ENCODE measurements at regions not wholly inside any gene's neighbourhood (a gene's known extent, or its start where the extent isn't known, plus 50 kb on each side); places are given as distances from the start of the nearest gene placed in this dataset.
A peak's percentile ranks its signal among the peaks of the same experiment; 100 is the strongest.

DNA sequence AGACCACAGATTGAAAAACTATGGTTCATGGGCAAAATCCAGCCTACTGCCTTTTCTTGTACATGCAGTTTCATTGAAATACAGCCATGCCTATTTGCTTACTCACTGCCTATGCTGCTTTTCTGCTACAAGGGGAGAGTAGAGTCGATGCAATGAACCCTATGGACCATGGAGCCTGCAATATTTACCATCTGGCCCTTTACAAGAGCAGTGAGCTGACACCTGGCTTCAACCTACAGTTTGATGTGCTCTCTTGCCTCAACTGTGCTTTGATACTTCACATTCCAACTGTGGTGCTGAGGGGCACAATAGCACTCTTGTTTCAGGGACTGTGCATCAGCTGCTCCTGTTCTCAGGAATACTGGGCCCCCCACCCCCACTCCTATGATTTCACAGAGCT, 239.5 kb upstream of the SORL1-AS1 start:
- DNase-seq, result no peak
- WGBS (ENCODE audit: extremely low coverage, insufficient coverage, insufficient read length), result no CpG with 5 or more reads among the region's 1 CpG
- peak overlapping the region; percentile 65 for H2AK5ac ChIP-seq (ENCODE audit: low read length)
- no peaks in the 10 kb centered on the region for H3K79me2 ChIP-seq (ENCODE audit: control insufficient read depth, insufficient read depth, low read length, poor library complexity)
- no peak overlapping the region for H3K27ac ChIP-seq (ENCODE audit: low read depth, low read length)
- H3K9ac ChIP-seq (ENCODE audit: low read length), result no peak overlapping the region
- no peak overlapping the region for H2AFZ ChIP-seq (ENCODE audit: insufficient read depth, low read length, poor library complexity)
- no peaks in the 10 kb centered on the region for H3K36me3 ChIP-seq (ENCODE audit: control insufficient read depth in 1 of 2, insufficient read depth in 2 of 2, low read length in 2 of 2)
- no peak overlapping the region for H3K18ac ChIP-seq (ENCODE audit: low read length)
- no peak overlapping the region for H3K23ac ChIP-seq (ENCODE audit: low read length)
- H4K91ac ChIP-seq (ENCODE audit: low read depth, low read length), result peak overlapping the region; percentile 9
- no peak overlapping the region for H3K4me3 ChIP-seq (ENCODE audit: low read depth, low read length)
- H4K12ac ChIP-seq (ENCODE audit: low read depth, low read length), result no peak overlapping the region
- H3K79me1 ChIP-seq (ENCODE audit: low read length), result peaks cover 14% of the 10 kb centered on the region
- no peak overlapping the region for H3K14ac ChIP-seq (ENCODE audit: low read length)
- H3K4me2 ChIP-seq (ENCODE audit: low read length), result no peak overlapping the region
- H3K4me1 ChIP-seq (ENCODE audit: control insufficient read depth in 1 of 2, insufficient read depth in 2 of 2, low read length in 2 of 2), result peaks cover 7 to 9% of the 10 kb centered on the region in 2 experiments
- H2BK120ac ChIP-seq (ENCODE audit: insufficient read depth, low read length, poor library complexity), result peak overlapping the region; percentile 0
- H2BK5ac ChIP-seq (ENCODE audit: low read depth, low read length, poor library complexity), result peak overlapping the region; percentile 59
- no peak overlapping the region for H3K4ac ChIP-seq (ENCODE audit: low read depth, low read length)
- H3K9me3 ChIP-seq (ENCODE audit: insufficient read depth, low read depth, low read length), result no peaks in the 10 kb centered on the region
- H2BK12ac ChIP-seq (ENCODE audit: low read length), result peak overlapping the region; percentile 91
- H4K8ac ChIP-seq (ENCODE audit: low read depth, low read length), result no peak overlapping the region
- no peaks in the 10 kb centered on the region for H3K27me3 ChIP-seq (ENCODE audit: insufficient read depth, low read length)

DNA sequence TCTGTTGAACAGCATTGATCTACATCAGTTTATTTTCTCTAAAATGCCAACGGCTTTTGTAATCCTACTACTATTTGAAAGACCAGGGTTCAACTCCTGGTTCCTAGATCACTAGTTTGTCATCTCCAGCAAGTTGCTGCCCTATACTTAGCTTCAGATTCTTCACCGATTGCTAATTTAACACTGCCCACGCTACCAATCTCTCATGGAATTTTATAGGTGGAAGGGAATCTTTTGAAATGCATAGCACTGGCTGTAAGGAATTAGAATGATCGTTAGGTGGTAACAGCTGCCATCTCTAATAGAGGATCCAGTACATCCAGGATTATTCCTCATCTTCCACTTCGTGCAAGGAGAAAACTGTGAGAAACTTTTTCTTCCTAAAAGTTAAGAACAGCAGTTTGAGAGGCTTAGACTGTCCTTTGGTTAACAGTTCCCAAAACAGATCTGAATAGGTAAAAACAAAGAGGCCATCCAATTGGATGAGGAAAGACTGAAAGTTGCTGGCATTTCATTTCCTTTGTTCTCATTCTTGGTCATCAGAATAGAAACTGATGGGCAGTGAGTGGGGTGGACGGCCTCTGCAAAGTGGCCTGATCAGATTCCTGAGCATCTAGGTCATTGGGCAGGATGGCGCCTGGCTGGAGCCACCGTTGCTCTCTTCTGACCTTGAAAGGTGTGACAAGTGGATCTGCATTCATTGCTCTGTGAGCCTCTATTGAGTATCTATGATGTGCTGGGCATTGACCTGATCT, 236.3 kb upstream of the SORL1-AS1 start:
- no peak overlapping the region for H3K9ac ChIP-seq (ENCODE audit: low read length)
- H2BK12ac ChIP-seq (ENCODE audit: low read length), result no peak overlapping the region
- H3K18ac ChIP-seq (ENCODE audit: low read length), result no peak overlapping the region
- no peaks in the 10 kb centered on the region for H3K79me2 ChIP-seq (ENCODE audit: control insufficient read depth, insufficient read depth, low read length, poor library complexity)
- H3K9me3 ChIP-seq (ENCODE audit: insufficient read depth, low read depth, low read length), result no peaks in the 10 kb centered on the region
- H2BK120ac ChIP-seq (ENCODE audit: insufficient read depth, low read length, poor library complexity), result peak overlapping the region; percentile 74
- H3K14ac ChIP-seq (ENCODE audit: low read length), result peak overlapping the region; percentile 17
- H3K23ac ChIP-seq (ENCODE audit: low read length), result no peak overlapping the region
- H3K27me3 ChIP-seq (ENCODE audit: insufficient read depth, low read length), result no peaks in the 10 kb centered on the region
- H3K4ac ChIP-seq (ENCODE audit: low read depth, low read length), result no peak overlapping the region
- no peak overlapping the region for H3K4me2 ChIP-seq (ENCODE audit: low read length)
- peak overlapping the region; percentile 87 for H3K27ac ChIP-seq (ENCODE audit: low read depth, low read length)
- peak overlapping the region; percentile 71 for H2BK5ac ChIP-seq (ENCODE audit: low read depth, low read length, poor library complexity)
- H4K12ac ChIP-seq (ENCODE audit: low read depth, low read length), result no peak overlapping the region
- no CpG with 5 or more reads among the region's 8 CpGs for WGBS (ENCODE audit: extremely low coverage, insufficient coverage, insufficient read length)
- H3K4me3 ChIP-seq (ENCODE audit: low read depth, low read length), result no peak overlapping the region
- H3K36me3 ChIP-seq (ENCODE audit: control insufficient read depth in 1 of 2, insufficient read depth in 2 of 2, low read length in 2 of 2), result no peaks in the 10 kb centered on the region
- H2AFZ ChIP-seq (ENCODE audit: insufficient read depth, low read length, poor library complexity), result no peak overlapping the region
- H3K4me1 ChIP-seq (ENCODE audit: control insufficient read depth in 1 of 2, insufficient read depth in 2 of 2, low read length in 2 of 2), result peaks cover 4 to 7% of the 10 kb centered on the region in 2 experiments
- H4K91ac ChIP-seq (ENCODE audit: low read depth, low read length), result peak overlapping the region; percentile 50
- H4K8ac ChIP-seq (ENCODE audit: low read depth, low read length), result peak overlapping the region; percentile 24
- H2AK5ac ChIP-seq (ENCODE audit: low read length), result no peak overlapping the region
- H3K79me1 ChIP-seq (ENCODE audit: low read length), result peaks cover 15% of the 10 kb centered on the region
- peak in 1 of 2 donors; percentile 2 for DNase-seq

DNA sequence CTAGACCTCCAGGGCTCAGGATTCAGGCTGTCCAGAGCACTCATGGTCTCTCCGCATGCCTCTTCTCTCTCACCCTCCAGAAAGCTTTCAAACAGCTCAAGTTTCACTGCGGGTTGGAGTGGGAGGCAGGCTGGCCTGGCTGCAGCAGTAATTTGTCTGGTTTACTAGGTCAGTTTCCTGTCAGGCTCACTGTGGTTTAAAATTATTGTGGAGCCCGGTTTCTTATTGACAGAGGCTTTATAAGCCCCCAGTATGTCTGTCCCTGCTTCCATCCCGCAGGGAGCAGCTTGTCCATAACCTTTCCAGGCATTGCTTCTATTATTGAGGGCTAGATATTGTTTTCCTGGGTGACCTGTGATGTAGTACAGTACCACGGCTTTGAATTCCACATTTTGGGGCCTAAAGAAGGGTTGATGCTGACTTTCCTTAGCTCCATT, 235.3 kb upstream of the SORL1-AS1 start:
- no peak overlapping the region for H3K18ac ChIP-seq (ENCODE audit: low read length)
- peak overlapping the region; percentile 45 for H2BK120ac ChIP-seq (ENCODE audit: insufficient read depth, low read length, poor library complexity)
- peak overlapping the region; percentile 87 for H3K27ac ChIP-seq (ENCODE audit: low read depth, low read length)
- no peak overlapping the region for H3K9ac ChIP-seq (ENCODE audit: low read length)
- H4K91ac ChIP-seq (ENCODE audit: low read depth, low read length), result no peak overlapping the region
- no peak for DNase-seq
- no peak overlapping the region for H3K23ac ChIP-seq (ENCODE audit: low read length)
- H3K79me1 ChIP-seq (ENCODE audit: low read length), result peaks cover 16% of the 10 kb centered on the region
- WGBS (ENCODE audit: extremely low coverage, insufficient coverage, insufficient read length), result no CpG with 5 or more reads among the region's 5 CpGs
- H4K8ac ChIP-seq (ENCODE audit: low read depth, low read length), result no peak overlapping the region
- H3K79me2 ChIP-seq (ENCODE audit: control insufficient read depth, insufficient read depth, low read length, poor library complexity), result no peaks in the 10 kb centered on the region
- H3K36me3 ChIP-seq (ENCODE audit: control insufficient read depth in 1 of 2, insufficient read depth in 2 of 2, low read length in 2 of 2), result no peaks in the 10 kb centered on the region
- H3K27me3 ChIP-seq (ENCODE audit: insufficient read depth, low read length), result no peaks in the 10 kb centered on the region
- no peak overlapping the region for H3K4ac ChIP-seq (ENCODE audit: low read depth, low read length)
- peak overlapping the region; percentile 79 for H2BK5ac ChIP-seq (ENCODE audit: low read depth, low read length, poor library complexity)
- no peak overlapping the region for H2AFZ ChIP-seq (ENCODE audit: insufficient read depth, low read length, poor library complexity)
- H3K14ac ChIP-seq (ENCODE audit: low read length), result peak overlapping the region; percentile 19
- H3K9me3 ChIP-seq (ENCODE audit: insufficient read depth, low read depth, low read length), result no peaks in the 10 kb centered on the region
- no peak overlapping the region for H3K4me3 ChIP-seq (ENCODE audit: low read depth, low read length)
- H3K4me1 ChIP-seq (ENCODE audit: control insufficient read depth in 1 of 2, insufficient read depth in 2 of 2, low read length in 2 of 2), result peaks cover 4 to 7% of the 10 kb centered on the region in 2 experiments
- H3K4me2 ChIP-seq (ENCODE audit: low read length), result no peak overlapping the region
- peak overlapping the region; percentile 84 for H2BK12ac ChIP-seq (ENCODE audit: low read length)
- no peak overlapping the region for H2AK5ac ChIP-seq (ENCODE audit: low read length)
- no peak overlapping the region for H4K12ac ChIP-seq (ENCODE audit: low read depth, low read length)

DNA sequence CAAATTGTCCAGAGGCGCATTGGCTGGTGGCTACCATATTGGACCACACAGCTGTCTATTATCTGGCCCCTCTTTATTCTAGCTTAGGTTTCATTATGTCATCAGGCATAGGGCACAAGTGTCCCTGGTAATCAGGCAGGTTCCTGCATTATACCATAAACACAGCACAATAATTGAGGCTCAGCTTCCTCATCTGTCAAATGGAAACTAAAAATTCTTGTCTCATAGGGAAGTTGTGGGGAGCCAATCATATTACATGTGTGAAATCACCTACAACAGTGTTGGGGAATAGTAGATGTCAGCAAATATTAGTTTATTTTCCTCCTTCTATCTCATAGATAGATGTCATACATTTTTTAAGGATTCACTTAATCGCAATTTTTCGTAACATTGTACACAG, 231.0 kb upstream of the SORL1-AS1 start:
- Histone ChIP-seq H4K12ac (ENCODE audit: low read depth, low read length) (no peak overlapping the region), H3K23ac (ENCODE audit: low read length) (no peak overlapping the region), H2BK5ac (ENCODE audit: low read depth, low read length, poor library complexity) (no peak overlapping the region), H4K91ac (ENCODE audit: low read depth, low read length) (no peak overlapping the region), H3K4me1 (ENCODE audit: control insufficient read depth in 1 of 2, insufficient read depth in 2 of 2, low read length in 2 of 2) (peaks cover 0 to 4% of the 10 kb centered on the region in 2 experiments), H3K27ac (ENCODE audit: low read depth, low read length) (no peak overlapping the region), H2BK120ac (ENCODE audit: insufficient read depth, low read length, poor library complexity) (no peak overlapping the region), H4K8ac (ENCODE audit: low read depth, low read length) (no peak overlapping the region), H2BK12ac (ENCODE audit: low read length) (no peak overlapping the region), H2AK5ac (ENCODE audit: low read length) (no peak overlapping the region), H3K9ac (ENCODE audit: low read length) (no peak overlapping the region), H3K79me1 (ENCODE audit: low read length) (peaks cover 11% of the 10 kb centered on the region), H3K79me2 (ENCODE audit: control insufficient read depth, insufficient read depth, low read length, poor library complexity) (no peaks in the 10 kb centered on the region), H3K18ac (ENCODE audit: low read length) (no peak overlapping the region), H3K4ac (ENCODE audit: low read depth, low read length) (no peak overlapping the region), H2AFZ (ENCODE audit: insufficient read depth, low read length, poor library complexity) (no peak overlapping the region), H3K4me3 (ENCODE audit: low read depth, low read length) (no peak overlapping the region), H3K27me3 (ENCODE audit: insufficient read depth, low read length) (no peaks in the 10 kb centered on the region), H3K36me3 (ENCODE audit: control insufficient read depth in 1 of 2, insufficient read depth in 2 of 2, low read length in 2 of 2) (no peaks in the 10 kb centered on the region), H3K14ac (ENCODE audit: low read length) (no peak overlapping the region), H3K4me2 (ENCODE audit: low read length) (no peak overlapping the region), H3K9me3 (ENCODE audit: insufficient read depth, low read depth, low read length) (no peaks in the 10 kb centered on the region)
- WGBS (ENCODE audit: extremely low coverage, insufficient coverage, insufficient read length), result no CpG with 5 or more reads among the region's 3 CpGs
- no peak for DNase-seq
